ENCODE measurements at regions not wholly inside any gene's neighbourhood (a gene's known extent, or its start where the extent isn't known, plus 50 kb on each side); places are given as distances from the start of the nearest gene placed in this dataset.

DNA sequence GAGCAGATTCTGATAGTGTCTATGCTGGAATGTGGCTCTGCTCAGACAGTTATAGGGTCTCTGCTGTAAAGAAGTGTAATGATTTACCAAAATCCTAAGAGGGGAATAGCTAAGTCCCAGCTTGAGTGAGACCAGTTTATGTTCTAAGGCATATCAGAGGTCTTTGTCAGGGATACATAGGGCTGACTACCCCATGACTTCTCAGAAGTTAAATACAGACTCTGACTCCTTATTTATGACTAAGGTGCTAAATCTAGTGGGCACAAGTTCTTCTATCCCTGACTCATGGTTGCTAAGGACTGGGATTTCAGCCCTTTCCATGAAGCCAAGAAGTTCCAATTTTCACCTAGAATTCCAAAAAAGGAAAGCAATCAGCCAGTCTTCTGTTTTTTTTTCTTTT, 192.6 kb upstream of the POU1F1 start:
- no peak overlapping the region for H3K4me3 ChIP-seq
- no peak for DNase-seq (ENCODE audit: low spot score)
- TF ChIP-seq, protein P1, sequence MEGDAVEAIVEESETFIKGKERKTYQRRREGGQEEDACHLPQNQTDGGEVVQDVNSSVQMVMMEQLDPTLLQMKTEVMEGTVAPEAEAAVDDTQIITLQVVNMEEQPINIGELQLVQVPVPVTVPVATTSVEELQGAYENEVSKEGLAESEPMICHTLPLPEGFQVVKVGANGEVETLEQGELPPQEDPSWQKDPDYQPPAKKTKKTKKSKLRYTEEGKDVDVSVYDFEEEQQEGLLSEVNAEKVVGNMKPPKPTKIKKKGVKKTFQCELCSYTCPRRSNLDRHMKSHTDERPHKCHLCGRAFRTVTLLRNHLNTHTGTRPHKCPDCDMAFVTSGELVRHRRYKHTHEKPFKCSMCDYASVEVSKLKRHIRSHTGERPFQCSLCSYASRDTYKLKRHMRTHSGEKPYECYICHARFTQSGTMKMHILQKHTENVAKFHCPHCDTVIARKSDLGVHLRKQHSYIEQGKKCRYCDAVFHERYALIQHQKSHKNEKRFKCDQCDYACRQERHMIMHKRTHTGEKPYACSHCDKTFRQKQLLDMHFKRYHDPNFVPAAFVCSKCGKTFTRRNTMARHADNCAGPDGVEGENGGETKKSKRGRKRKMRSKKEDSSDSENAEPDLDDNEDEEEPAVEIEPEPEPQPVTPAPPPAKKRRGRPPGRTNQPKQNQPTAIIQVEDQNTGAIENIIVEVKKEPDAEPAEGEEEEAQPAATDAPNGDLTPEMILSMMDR (IDR thresholded peaks at IDR 0.05) = no peak
- no peak overlapping the region for H3K27ac ChIP-seq

DNA sequence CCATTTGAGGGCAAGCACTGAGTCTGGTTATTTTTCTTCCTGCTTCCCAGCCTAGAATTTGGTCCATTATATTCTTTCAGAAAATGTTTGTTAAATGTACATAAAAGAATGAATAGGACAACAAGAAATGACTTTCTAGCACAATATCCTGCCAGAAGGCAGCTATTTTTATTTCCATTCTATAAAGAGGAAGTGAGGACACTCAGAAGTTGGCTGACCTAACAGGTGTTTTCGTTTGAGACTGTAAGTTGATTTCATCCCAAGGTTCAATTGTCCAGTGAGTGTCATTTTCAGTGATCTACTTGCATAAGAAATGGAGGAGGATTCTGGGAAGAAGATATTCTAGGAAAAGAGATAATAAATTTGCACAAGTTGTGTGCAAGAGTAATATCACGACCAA, 191.9 kb upstream of the POU1F1 start:
- Histone ChIP-seq H3K4me3 (no peak overlapping the region), H3K27ac (no peak overlapping the region)
- no peak for DNase-seq (ENCODE audit: low spot score)
- TF ChIP-seq, protein P1 (IDR thresholded peaks at IDR 0.05) = no peak

DNA sequence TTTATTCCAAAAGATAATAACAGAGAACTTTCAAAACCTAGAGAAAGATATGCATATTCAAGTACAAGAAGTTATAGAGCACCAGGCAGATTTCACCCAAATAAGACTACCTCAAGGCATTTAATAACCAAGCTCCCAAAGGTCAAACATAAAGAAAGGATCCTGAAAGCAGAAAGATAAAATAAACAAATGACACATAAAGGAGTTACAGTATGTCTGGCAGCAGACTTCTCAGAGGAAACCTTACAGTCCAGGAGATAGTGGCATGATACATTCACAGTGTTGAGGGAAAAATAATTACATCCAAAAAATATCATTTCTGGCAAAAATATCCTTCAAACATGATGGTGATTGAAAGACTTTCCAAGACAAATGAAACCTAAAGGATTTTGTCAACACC, 185.8 kb upstream of the POU1F1 start:
- Histone ChIP-seq H3K4me3 (no peak overlapping the region), H3K27ac (no peak overlapping the region)
- TF ChIP-seq, protein P1 (IDR thresholded peaks at IDR 0.05) = no peak
- DNase-seq (ENCODE audit: low spot score) = no peak

DNA sequence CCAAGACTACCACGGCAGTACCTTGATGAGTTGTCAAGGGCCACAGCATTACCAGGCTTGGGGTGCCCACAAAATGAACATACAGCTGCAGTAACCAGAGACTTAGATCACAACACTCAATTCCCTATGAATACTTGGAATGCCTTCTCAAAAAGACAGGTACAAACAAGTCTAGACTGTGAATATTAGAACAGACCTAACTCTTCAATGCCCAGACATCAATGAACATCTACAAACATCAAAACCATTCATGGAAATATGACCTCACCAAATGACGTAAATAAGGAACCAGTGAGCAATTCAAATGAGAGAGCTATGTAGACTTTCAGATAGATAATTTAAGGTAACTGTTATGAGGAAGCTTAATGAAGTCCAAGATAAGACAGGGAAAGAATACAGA, 185.1 kb upstream of the POU1F1 start:
- TF ChIP-seq, protein P1 (IDR thresholded peaks at IDR 0.05) = no peak
- H3K27ac ChIP-seq = no peak overlapping the region

DNA sequence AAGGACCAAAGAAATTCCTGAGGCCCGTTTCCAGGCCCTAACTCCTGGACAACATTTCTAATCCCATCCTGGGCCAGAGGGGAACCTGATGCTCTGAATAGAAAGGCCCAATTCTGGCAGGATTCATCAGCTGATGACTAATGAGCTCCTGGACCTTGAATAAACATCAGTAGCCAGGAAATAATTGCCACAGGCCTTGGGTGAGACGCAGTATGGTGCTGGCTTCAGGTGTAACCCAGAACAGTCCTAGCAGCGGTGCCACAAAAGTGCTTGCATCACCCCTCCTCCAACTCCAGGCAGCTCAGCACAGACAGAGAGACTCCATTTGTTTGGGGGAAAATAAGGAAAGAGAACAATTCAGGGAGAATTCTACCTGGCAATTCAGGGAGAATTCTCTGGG, 184.7 kb upstream of the POU1F1 start:
- TF ChIP-seq, protein P1 (IDR thresholded peaks at IDR 0.05) = no peak
- DNase-seq (ENCODE audit: low spot score) = no peak
- no peak overlapping the region for H3K4me3 ChIP-seq
- H3K27ac ChIP-seq = no peak overlapping the region

More for the DNA sequence above, 185.1 kb upstream of the POU1F1 start:
- no peak overlapping the region for H3K4me3 ChIP-seq
- DNase-seq (ENCODE audit: low spot score) = no peak

DNA sequence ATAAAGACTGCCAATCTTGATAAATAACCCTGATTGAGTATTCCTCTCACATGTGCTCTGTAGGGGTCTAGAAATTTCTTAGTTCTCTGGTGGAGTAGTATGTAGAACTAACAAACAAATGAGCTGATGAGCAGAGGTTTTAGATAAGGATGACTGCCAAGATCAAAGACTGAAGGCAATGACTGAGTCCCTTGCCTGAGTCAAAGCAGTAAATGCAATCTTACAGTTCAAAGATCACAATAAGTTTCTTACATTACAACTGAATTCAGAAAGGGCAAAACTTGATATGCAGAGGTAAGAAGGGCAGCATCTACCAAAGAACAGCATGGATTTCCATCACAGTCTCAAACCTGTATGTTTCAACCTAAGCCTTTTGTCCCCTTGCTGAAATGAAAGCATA, 172.2 kb upstream of the POU1F1 start:
- H3K4me3 ChIP-seq = no peak overlapping the region
- H3K27ac ChIP-seq = no peak overlapping the region
- TF ChIP-seq, protein P1 (IDR thresholded peaks at IDR 0.05) = no peak
- no peak for DNase-seq (ENCODE audit: low spot score)

DNA sequence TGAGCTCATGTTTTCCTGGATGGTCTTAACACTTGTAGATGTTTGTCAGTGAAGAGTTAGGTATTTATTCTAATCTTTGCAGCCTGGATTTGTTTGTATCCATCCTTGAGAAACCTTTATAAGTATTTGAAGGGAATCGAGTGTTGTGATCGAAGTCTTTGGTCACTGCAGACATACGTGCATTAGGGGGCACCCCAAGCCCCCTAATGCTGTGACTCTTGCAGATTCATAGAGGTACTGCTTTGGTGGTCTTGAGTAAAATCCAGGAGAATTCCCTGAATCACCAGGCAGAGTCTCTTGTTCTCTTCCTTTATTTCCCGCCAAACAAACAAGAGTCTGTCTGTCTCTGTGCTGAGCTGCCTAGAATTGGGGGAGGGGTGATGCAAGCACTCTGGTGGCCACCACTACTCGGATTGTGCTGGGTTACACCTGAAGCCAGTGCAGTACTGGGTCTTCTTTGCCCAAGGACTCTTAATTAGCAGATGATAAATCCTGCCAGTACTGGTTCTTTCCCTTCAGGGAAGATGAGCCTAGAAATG, 170.5 kb upstream of the POU1F1 start:
- TF ChIP-seq, protein P1 (IDR thresholded peaks at IDR 0.05) = no peak
- Histone ChIP-seq H3K27ac (no peak overlapping the region), H3K4me3 (no peak overlapping the region)
- no peak for DNase-seq (ENCODE audit: low spot score)

Data from coronary artery (tissue), 2 donors.